H9 (cell line): ENCODE measurements at regions not wholly inside any gene's neighbourhood (a gene's known extent, or its start where the extent isn't known, plus 50 kb on each side); places are given as distances from the start of the nearest gene placed in this dataset.

Experiments used
- DNase-seq: peaks from one replicate; pipeline ENCODE4 v3.0.0-alpha.2; 2017
- H2AFZ ChIP-seq: one replicate; pipeline ENCODE4 v1.6.1; 2013; ENCODE audit warnings: mild to moderate bottlenecking, low read length, control low read depth, moderate library complexity
- H2AK5ac ChIP-seq: 2 replicates; pipeline ENCODE4 v1.6.1; 2013; ENCODE audit warnings: low read length, control low read depth, mixed read lengths; ENCODE audit not compliant: insufficient read length
- H2BK120ac ChIP-seq: one replicate; pipeline ENCODE4 v1.6.1; 2013; ENCODE audit warnings: low read depth, mild to moderate bottlenecking, low read length, control low read depth, inconsistent platforms; ENCODE audit not compliant: poor library complexity, severe bottlenecking
- H2BK12ac ChIP-seq: 2 replicates; pipeline ENCODE4 v1.6.1; 2013; ENCODE audit warnings: low read length, control low read depth, mixed read lengths, low read depth; ENCODE audit not compliant: insufficient read length
- H2BK15ac ChIP-seq: 2 replicates; pipeline ENCODE4 v1.6.1; 2013; ENCODE audit warnings: low read depth, low read length, control low read depth
- H2BK20ac ChIP-seq: one replicate; pipeline ENCODE4 v1.6.1; 2013; ENCODE audit warnings: low read depth, mild to moderate bottlenecking, low read length, control low read depth, inconsistent platforms; ENCODE audit not compliant: poor library complexity, severe bottlenecking
- H2BK5ac ChIP-seq: 2 replicates; pipeline ENCODE4 v1.6.1; 2013; ENCODE audit warnings: low read length, control low read depth, mixed read lengths; ENCODE audit not compliant: insufficient read length
- H3K14ac ChIP-seq: 2 replicates; pipeline ENCODE4 v1.6.1; 2013; ENCODE audit warnings: low read length, control low read depth; ENCODE audit not compliant: insufficient read depth
- H3K18ac ChIP-seq: 2 replicates; pipeline ENCODE4 v1.6.1; 2013; ENCODE audit warnings: low read depth, mild to moderate bottlenecking, mixed read lengths, low read length, control low read depth; ENCODE audit not compliant: insufficient read length
- H3K23ac ChIP-seq: 2 replicates; pipeline ENCODE4 v1.6.1; 2013; ENCODE audit warnings: low read length, control low read depth, mixed read lengths, low read depth; ENCODE audit not compliant: insufficient read length
- H3K23me2 ChIP-seq: 2 replicates; pipeline ENCODE4 v1.6.1; 2013; ENCODE audit warnings: low read depth, mild to moderate bottlenecking, mixed read lengths, low read length, control low read depth; ENCODE audit not compliant: insufficient read length, poor library complexity, severe bottlenecking
- H3K27ac ChIP-seq: 2 replicates; pipeline ENCODE4 v1.5.1; 2013; ENCODE audit warnings: low read length, control low read depth, mixed read lengths, low read depth; ENCODE audit not compliant: insufficient read length
- H3K27me3 ChIP-seq: 2 replicates; pipeline ENCODE4 v1.6.1; 2013; ENCODE audit warnings: low read length, control low read depth, inconsistent platforms; ENCODE audit not compliant: insufficient read depth
- H3K4ac ChIP-seq: 2 replicates; pipeline ENCODE4 v1.6.1; 2013; ENCODE audit warnings: low read depth, mild to moderate bottlenecking, control low read depth, inconsistent platforms, low read length, moderate library complexity
- H3K4me1 ChIP-seq: 2 replicates; pipeline ENCODE4 v1.6.1; 2013; ENCODE audit warnings: low read length, control low read depth, inconsistent platforms; ENCODE audit not compliant: insufficient read depth
- H3K4me2 ChIP-seq: 2 replicates; pipeline ENCODE4 v1.6.1; 2013; ENCODE audit warnings: low read length, control low read depth, mixed read lengths; ENCODE audit not compliant: insufficient read length, insufficient read depth
- H3K56ac ChIP-seq: 2 replicates; pipeline ENCODE4 v1.6.1; 2013; ENCODE audit warnings: low read depth, mild to moderate bottlenecking, mixed read lengths, low read length, control low read depth; ENCODE audit not compliant: insufficient read length
- H3K79me1 ChIP-seq: 2 replicates; pipeline ENCODE4 v1.6.1; 2013; ENCODE audit warnings: low read depth, mild to moderate bottlenecking, moderate library complexity, low read length, control low read depth, inconsistent platforms; ENCODE audit not compliant: insufficient read depth, poor library complexity, severe bottlenecking
- H3K79me2 ChIP-seq: 2 replicates; pipeline ENCODE4 v1.6.1; 2013; ENCODE audit warnings: low read length, control low read depth, inconsistent platforms; ENCODE audit not compliant: insufficient read depth
- H3K9ac ChIP-seq: 2 replicates; pipeline ENCODE4 v1.6.1; 2013; ENCODE audit warnings: low read length, control low read depth, mixed read lengths; ENCODE audit not compliant: insufficient read length; ENCODE audit errors: extremely low read depth
- H3K9me3 ChIP-seq: one replicate; pipeline ENCODE4 v1.6.1; 2013; ENCODE audit warnings: low read depth, low read length, inconsistent platforms; ENCODE audit not compliant: control insufficient read depth
- H3T11ph ChIP-seq: one replicate; pipeline ENCODE4 v1.6.1; 2013; ENCODE audit warnings: mild to moderate bottlenecking, low read length, control low read depth, inconsistent platforms
- H4K20me1 ChIP-seq: one replicate; pipeline ENCODE4 v1.6.1; 2013; ENCODE audit not compliant: control insufficient read depth, insufficient read length, insufficient read depth
- H4K5ac ChIP-seq: 2 replicates; pipeline ENCODE4 v1.6.1; 2013; ENCODE audit warnings: low read depth, mild to moderate bottlenecking, mixed read lengths, low read length, control low read depth; ENCODE audit not compliant: insufficient read length
- H4K8ac ChIP-seq: replicated peaks from 2 replicates; pipeline ENCODE4 v1.6.1; 2013; ENCODE audit warnings: low read length, control low read depth, mixed read lengths, low read depth; ENCODE audit not compliant: insufficient read length
- H4K91ac ChIP-seq: 2 replicates; pipeline ENCODE4 v1.6.1; 2013; ENCODE audit warnings: low read depth, mild to moderate bottlenecking, moderate library complexity, mixed read lengths, low read length, control low read depth; ENCODE audit not compliant: insufficient read length
- H3K27ac Mint-ChIP-seq, 3 experiments: 2 replicates in 2 of 3; 3 replicates in 1 of 3; pipeline ENCODE4 v1.8.0; 2020 to 2021; ENCODE audit warnings: mixed read lengths in 3 of 3, mild to moderate bottlenecking in 1 of 3, moderate library complexity in 1 of 3
- H3K27me3 Mint-ChIP-seq: 2 replicates; pipeline ENCODE4 v1.8.0; 2021; ENCODE audit warnings: low read depth, mild to moderate bottlenecking, moderate library complexity, mixed read lengths
- H3K36me3 Mint-ChIP-seq, 3 experiments: 2 replicates in 2 of 3; 3 replicates in 1 of 3; pipeline ENCODE4 v1.8.0; 2020 to 2021; ENCODE audit warnings: low read depth in 3 of 3, mixed read lengths in 3 of 3; ENCODE audit not compliant: insufficient read depth in 1 of 3
- H3K4me1 Mint-ChIP-seq, 2 experiments: 2 replicates each; pipeline ENCODE4 v1.8.0; 2020; ENCODE audit warnings: mixed read lengths in 2 of 2
- H3K4me3 Mint-ChIP-seq, 2 experiments: 2 replicates in 1 of 2; 3 replicates in 1 of 2; pipeline ENCODE4 v1.8.0; 2020 to 2021; ENCODE audit warnings: mild to moderate bottlenecking in 2 of 2, mixed read lengths in 2 of 2, moderate library complexity in 1 of 2
- H3K9me3 Mint-ChIP-seq, 2 experiments: 2 replicates in 1 of 2; 3 replicates in 1 of 2; pipeline ENCODE4 v1.8.0; 2020; ENCODE audit warnings: mild to moderate bottlenecking in 2 of 2, mixed read lengths in 2 of 2, moderate library complexity in 1 of 2
- CTCF ChIP-seq: fragments of 200-600 bp; sonication (generic); conservative IDR thresholded peaks from 3 replicates; pipeline ENCODE4 v1.8.0; 2021; ENCODE audit warnings: antibody characterized with exemption, mild to moderate bottlenecking
- WGBS: extraction: QIAGEN DNeasy Blood & Tissue Kit; methylation state at CpG from one replicate; pipeline ENCODE4 v1.1.7; 2013; ENCODE audit warnings: missing lambda C conversion rate, low lambda C conversion rate, mixed read lengths; ENCODE audit not compliant: insufficient read length; ENCODE audit errors: extremely low coverage; 5-methylcytosine and 5-hydroxymethylcytosine counted together

- Histone ChIP-seq H3K9me3 (no peaks in the 10 kb centered on the region), H3K27me3 (no peaks in the 10 kb centered on the region), H4K91ac (no peak overlapping the region), H3K9ac (no peak overlapping the region), H3K79me1 (no peaks in the 10 kb centered on the region), H3K23me2 (no peaks in the 10 kb centered on the region), H3T11ph (no peak overlapping the region), H4K20me1 (no peaks in the 10 kb centered on the region), H2BK5ac (no peak overlapping the region), H3K4me2 (no peak overlapping the region), H2AFZ (no peak overlapping the region), H3K27ac (no peak overlapping the region), H3K4ac (no peak overlapping the region), H3K18ac (no peak overlapping the region), H2BK15ac (no peak overlapping the region), H2BK12ac (no peak overlapping the region), H3K14ac (no peak overlapping the region), H4K8ac (no peak overlapping the region), H2AK5ac (no peak overlapping the region), H3K23ac (no peak overlapping the region), H3K79me2 (no peaks in the 10 kb centered on the region), H2BK120ac (no peak overlapping the region), H2BK20ac (no peak overlapping the region), H4K5ac (no peak overlapping the region), H3K56ac (no peak overlapping the region), H3K4me1 (no peaks in the 10 kb centered on the region; the same call in 1 of the 2 replicates)
- H3K4me1 Mint-ChIP-seq = peaks cover 0 to 4% of the 10 kb centered on the region in 2 experiments; a peak in 1 of 4 replicates
- H3K9me3 Mint-ChIP-seq = no peaks in the 10 kb centered on the region
- no CpG with 5 or more reads among the region's 11 CpGs for WGBS
- H3K4me3 Mint-ChIP-seq = no peak overlapping the region
- H3K27ac Mint-ChIP-seq = no peak overlapping the region
- DNase-seq = peak; percentile 52
- no peaks in the 10 kb centered on the region for H3K36me3 Mint-ChIP-seq
- no peaks in the 10 kb centered on the region for H3K27me3 Mint-ChIP-seq
- peak; percentile 65 for TF ChIP-seq CTCF
Measured at GRCh38 chr20:50344232-50345071, 153.8 kb downstream of the CEBPB start.
